Fibroblast of skin of right quadriceps (primary cell): ENCODE measurements at regions not wholly inside any gene's neighbourhood (a gene's known extent, or its start where the extent isn't known, plus 50 kb on each side); places are given as distances from the start of the nearest gene placed in this dataset.

Experiments used
- DNase-seq: peaks from one replicate; pipeline ENCODE4 v3.0.0-alpha.2; 2013

- DNase-seq, result no peak
Observed at GRCh38 chr5:56585999-56586691, 229.2 kb upstream of the MAP3K1 start.

GRCh38 chr5:56585461-56585860 lies 229.9 kb upstream of the MAP3K1 start:
- peak; percentile 46 for DNase-seq

- DNase-seq, result no peak
Observed at GRCh38 chr5:56581426-56581825, 233.9 kb upstream of the MAP3K1 start.

- DNase-seq, result no peak
Observed at GRCh38 chr5:56580864-56581263, 234.5 kb upstream of the MAP3K1 start.

GRCh38 chr5:56575821-56576220 lies 239.5 kb upstream of the MAP3K1 start:
- DNase-seq, result no peak

GRCh38 chr5:56574778-56575177 lies 240.6 kb upstream of the MAP3K1 start:
- peak; percentile 29 for DNase-seq

- peak; percentile 88 for DNase-seq
Observed at GRCh38 chr5:56569566-56569965, 245.8 kb upstream of the MAP3K1 start.

GRCh38 chr5:56569076-56569475 lies 246.3 kb upstream of the MAP3K1 start:
- peak; percentile 51 for DNase-seq

- no peak for DNase-seq
Observed at GRCh38 chr5:56567278-56567677, 248.1 kb upstream of the MAP3K1 start.

GRCh38 chr5:56566374-56567249 lies 248.7 kb upstream of the MAP3K1 start:
- no peak for DNase-seq

GRCh38 chr5:56565644-56566043 lies 249.7 kb upstream of the MAP3K1 start:
- DNase-seq, result peak; percentile 27

- no peak for DNase-seq
Observed at GRCh38 chr5:56565283-56565615, 250.1 kb upstream of the MAP3K1 start.

- peak; percentile 80 for DNase-seq
Observed at GRCh38 chr5:56564541-56565282, 250.6 kb upstream of the MAP3K1 start.

GRCh38 chr5:56561455-56561854 lies 253.9 kb upstream of the MAP3K1 start:
- no peak for DNase-seq

GRCh38 chr5:56558131-56558745 lies 257.1 kb upstream of the MAP3K1 start:
- no peak for DNase-seq

GRCh38 chr5:56557198-56557597 lies 258.2 kb upstream of the MAP3K1 start:
- DNase-seq, result peak; percentile 19

- DNase-seq, result peak; percentile 26
Observed at GRCh38 chr5:56552612-56553268, 262.6 kb upstream of the MAP3K1 start.

- DNase-seq, result no peak
Observed at GRCh38 chr5:56550227-56550626, 265.1 kb upstream of the MAP3K1 start.

GRCh38 chr5:56549096-56549886 lies 266.1 kb upstream of the MAP3K1 start:
- DNase-seq, result no peak

GRCh38 chr5:56545016-56545415 lies 270.3 kb upstream of the MAP3K1 start:
- DNase-seq, result no peak
